Uterus (tissue), 2 donors: ENCODE measurements at regions not wholly inside any gene's neighbourhood (a gene's known extent, or its start where the extent isn't known, plus 50 kb on each side); places are given as distances from the start of the nearest gene placed in this dataset.

ENCODE experiments used
- CTCF ChIP-seq, 4 experiments: fragments of 200-600 bp in 2 of 4; fragments of 450-650 bp in 2 of 4; sonication (generic) in 2 of 4; IDR thresholded peaks; one replicate each; pipeline ENCODE4 v1.5.1; 2016 to 2019; ENCODE audit warnings: antibody characterized with exemption in 4 of 4, mild to moderate bottlenecking in 2 of 4, moderate library complexity in 1 of 4
- POLR2A ChIP-seq, 2 donors: fragments of 450-650 bp; IDR thresholded peaks; one replicate each; pipeline ENCODE4 v1.6.1; 2016; ENCODE audit warnings: antibody characterized with exemption in 2 of 2, mild to moderate bottlenecking in 1 of 2, moderate library complexity in 1 of 2

GRCh38 chr1:88311907-88312306 is 372.2 kb upstream of the PKN2 start:
- TF ChIP-seq CTCF (IDR thresholded peaks at IDR 0.05) (no peak), POLR2A (IDR thresholded peaks at IDR 0.05) (no peak)
